ENCODE measurements at regions not wholly inside any gene's neighbourhood (a gene's known extent, or its start where the extent isn't known, plus 50 kb on each side); places are given as distances from the start of the nearest gene placed in this dataset.

- intact Hi-C loops (cut with DNase I), result no loop called here
- Histone ChIP-seq H3K36me3 (no peaks in the 10 kb centered on the region), H3K27ac (no peak overlapping the region), H3K27me3 (no peaks in the 10 kb centered on the region), H3K9me3 (no peaks in the 10 kb centered on the region), H3K4me3 (no peak overlapping the region), H3K4me1 (no peaks in the 10 kb centered on the region)
- TF ChIP-seq, protein P1, sequence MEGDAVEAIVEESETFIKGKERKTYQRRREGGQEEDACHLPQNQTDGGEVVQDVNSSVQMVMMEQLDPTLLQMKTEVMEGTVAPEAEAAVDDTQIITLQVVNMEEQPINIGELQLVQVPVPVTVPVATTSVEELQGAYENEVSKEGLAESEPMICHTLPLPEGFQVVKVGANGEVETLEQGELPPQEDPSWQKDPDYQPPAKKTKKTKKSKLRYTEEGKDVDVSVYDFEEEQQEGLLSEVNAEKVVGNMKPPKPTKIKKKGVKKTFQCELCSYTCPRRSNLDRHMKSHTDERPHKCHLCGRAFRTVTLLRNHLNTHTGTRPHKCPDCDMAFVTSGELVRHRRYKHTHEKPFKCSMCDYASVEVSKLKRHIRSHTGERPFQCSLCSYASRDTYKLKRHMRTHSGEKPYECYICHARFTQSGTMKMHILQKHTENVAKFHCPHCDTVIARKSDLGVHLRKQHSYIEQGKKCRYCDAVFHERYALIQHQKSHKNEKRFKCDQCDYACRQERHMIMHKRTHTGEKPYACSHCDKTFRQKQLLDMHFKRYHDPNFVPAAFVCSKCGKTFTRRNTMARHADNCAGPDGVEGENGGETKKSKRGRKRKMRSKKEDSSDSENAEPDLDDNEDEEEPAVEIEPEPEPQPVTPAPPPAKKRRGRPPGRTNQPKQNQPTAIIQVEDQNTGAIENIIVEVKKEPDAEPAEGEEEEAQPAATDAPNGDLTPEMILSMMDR (IDR thresholded peaks at IDR 0.05), result no peak
- TF ChIP-seq POLR2AphosphoS5 (IDR thresholded peaks at IDR 0.05; ENCODE audit: insufficient read depth in 1 of 2, low read depth in 1 of 2) (no peak), POLR2A (IDR thresholded peaks at IDR 0.05) (no peak)
- DNase-seq (ENCODE audit: extremely low spot score in 2 of 2), result no peak
These were observed 677.8 kb downstream of the TOX3 start for GRCh38 chr16:51869176-51869575.

DNA sequence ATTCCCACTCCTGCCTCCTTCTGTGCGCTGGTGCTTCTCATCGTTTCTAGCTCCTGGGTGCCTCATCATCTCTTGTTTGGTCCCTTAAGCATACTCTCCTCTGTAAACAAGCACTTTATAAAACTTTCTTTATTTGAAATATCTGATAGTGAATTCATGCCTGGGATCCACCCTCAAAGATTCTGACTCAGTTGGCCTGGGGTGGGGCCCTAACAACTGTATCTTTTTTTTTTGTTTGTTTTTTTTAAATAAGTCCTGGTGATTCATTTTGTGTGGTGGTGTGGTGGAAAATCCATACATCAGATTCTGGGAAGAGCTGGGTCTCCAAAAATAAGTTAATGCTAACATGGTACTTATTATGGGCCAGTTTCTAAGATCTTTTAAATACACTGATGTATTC, 678.3 kb downstream of the TOX3 start:
- DNase-seq (ENCODE audit: extremely low spot score in 2 of 2), result no peak
- no peak overlapping the region for H3K27ac ChIP-seq
- H3K36me3 ChIP-seq, result no peaks in the 10 kb centered on the region
- TF ChIP-seq, protein P1 (IDR thresholded peaks at IDR 0.05), result no peak
- TF ChIP-seq POLR2AphosphoS5 (IDR thresholded peaks at IDR 0.05; ENCODE audit: insufficient read depth in 1 of 2, low read depth in 1 of 2) (no peak), POLR2A (IDR thresholded peaks at IDR 0.05) (no peak)
- H3K4me1 ChIP-seq, result no peaks in the 10 kb centered on the region
- H3K9me3 ChIP-seq, result no peaks in the 10 kb centered on the region
- intact Hi-C loops (cut with DNase I), result no loop called here
- H3K27me3 ChIP-seq, result no peaks in the 10 kb centered on the region
- no peak overlapping the region for H3K4me3 ChIP-seq

DNA sequence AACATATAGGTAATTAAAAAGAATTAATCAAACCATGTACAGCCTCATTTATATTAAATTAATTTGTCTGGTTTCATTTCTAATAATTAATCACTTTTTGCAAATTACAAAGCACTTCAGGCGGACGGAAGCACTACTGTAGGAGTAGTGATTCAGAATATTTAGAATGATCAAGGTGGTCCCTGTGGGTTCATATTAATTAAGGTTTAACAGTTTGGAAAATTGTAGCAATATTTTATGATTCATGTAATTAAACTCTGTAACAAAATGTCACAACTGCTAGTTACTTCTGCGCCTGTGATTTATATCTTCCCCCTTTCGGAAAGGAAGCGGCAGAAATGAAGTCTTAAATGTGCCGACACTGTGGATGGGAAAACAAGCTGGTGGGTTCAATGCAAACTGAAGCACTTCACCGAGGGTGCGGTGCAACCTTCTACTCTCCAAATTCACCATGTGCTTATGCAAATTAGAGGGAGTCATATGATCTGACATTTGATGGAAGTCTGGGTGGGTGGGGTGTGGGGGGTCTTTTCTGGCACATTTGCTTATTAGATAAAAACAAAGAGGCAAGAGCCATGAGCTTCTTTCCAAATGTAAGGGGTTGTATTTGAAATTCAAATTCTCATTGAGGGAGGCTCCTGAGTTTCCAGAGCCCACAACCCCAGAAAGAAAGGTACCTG, 679.4 kb downstream of the TOX3 start:
- no peaks in the 10 kb centered on the region for H3K4me1 ChIP-seq
- no peak overlapping the region for H3K27ac ChIP-seq
- no peaks in the 10 kb centered on the region for H3K9me3 ChIP-seq
- H3K27me3 ChIP-seq, result no peaks in the 10 kb centered on the region
- intact Hi-C loops (cut with DNase I), result no loop called here
- no peaks in the 10 kb centered on the region for H3K36me3 ChIP-seq
- TF ChIP-seq POLR2AphosphoS5 (IDR thresholded peaks at IDR 0.05; ENCODE audit: insufficient read depth in 1 of 2, low read depth in 1 of 2) (no peak), POLR2A (IDR thresholded peaks at IDR 0.05) (no peak)
- TF ChIP-seq, protein P1 (IDR thresholded peaks at IDR 0.05), result no peak
- DNase-seq (ENCODE audit: extremely low spot score in 2 of 2), result no peak
- H3K4me3 ChIP-seq, result no peak overlapping the region

DNA sequence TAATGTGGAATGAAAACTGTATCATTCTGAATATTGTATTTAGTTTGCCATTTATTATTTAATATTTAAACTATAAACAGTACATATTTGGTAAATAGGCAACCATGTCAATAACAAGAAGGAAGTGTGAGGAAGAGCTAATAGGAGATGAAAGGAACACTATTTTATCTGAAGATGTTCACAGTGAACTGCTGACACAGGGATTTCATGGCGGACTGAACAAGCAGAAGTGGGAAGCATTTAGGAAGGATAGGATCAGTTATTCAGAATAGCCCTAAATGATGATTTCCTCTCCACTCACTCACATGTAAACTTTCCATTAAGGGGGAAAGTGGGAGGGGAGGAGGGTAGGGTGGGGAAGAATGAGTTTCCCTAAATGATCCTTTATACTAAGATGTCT, 682.4 kb downstream of the TOX3 start:
- intact Hi-C loops (cut with DNase I), result no loop called here

More for the DNA sequence above, 682.4 kb downstream of the TOX3 start:
- Histone ChIP-seq H3K4me1 (no peaks in the 10 kb centered on the region), H3K27me3 (no peaks in the 10 kb centered on the region), H3K27ac (no peak overlapping the region), H3K9me3 (no peaks in the 10 kb centered on the region), H3K4me3 (no peak overlapping the region), H3K36me3 (no peaks in the 10 kb centered on the region)
- DNase-seq (ENCODE audit: extremely low spot score in 2 of 2), result no peak
- no peak for TF ChIP-seq POLR2A (IDR thresholded peaks at IDR 0.05)
- TF ChIP-seq, protein P1 (IDR thresholded peaks at IDR 0.05), result no peak
- TF ChIP-seq POLR2AphosphoS5 (IDR thresholded peaks at IDR 0.05; ENCODE audit: insufficient read depth in 1 of 2, low read depth in 1 of 2), result no peak

All from vagina (tissue), 2 donors.